ENCODE measurements at regions not wholly inside any gene's neighbourhood (a gene's known extent, or its start where the extent isn't known, plus 50 kb on each side); places are given as distances from the start of the nearest gene placed in this dataset.

DNA sequence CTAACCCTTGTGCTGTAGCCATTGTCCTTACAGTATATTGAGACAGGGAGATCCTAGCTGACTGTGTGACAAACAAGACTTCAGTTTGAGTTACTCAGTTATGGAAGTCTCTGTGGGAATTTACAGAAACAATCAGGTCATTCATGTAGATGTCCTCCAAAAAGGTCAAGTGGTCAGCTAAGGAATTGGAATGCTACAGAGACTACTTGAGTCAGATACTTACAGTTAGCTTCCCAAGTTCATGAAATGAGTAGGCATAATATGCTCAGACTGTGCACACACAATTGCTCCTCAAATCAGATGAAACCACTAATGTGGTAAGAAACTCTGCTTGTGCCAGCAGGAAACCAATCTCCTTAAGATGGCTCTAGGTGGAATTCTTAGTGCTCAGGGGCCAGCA lies 985.7 kb downstream of the NSUN3 start:
- TF ChIP-seq, protein P1, sequence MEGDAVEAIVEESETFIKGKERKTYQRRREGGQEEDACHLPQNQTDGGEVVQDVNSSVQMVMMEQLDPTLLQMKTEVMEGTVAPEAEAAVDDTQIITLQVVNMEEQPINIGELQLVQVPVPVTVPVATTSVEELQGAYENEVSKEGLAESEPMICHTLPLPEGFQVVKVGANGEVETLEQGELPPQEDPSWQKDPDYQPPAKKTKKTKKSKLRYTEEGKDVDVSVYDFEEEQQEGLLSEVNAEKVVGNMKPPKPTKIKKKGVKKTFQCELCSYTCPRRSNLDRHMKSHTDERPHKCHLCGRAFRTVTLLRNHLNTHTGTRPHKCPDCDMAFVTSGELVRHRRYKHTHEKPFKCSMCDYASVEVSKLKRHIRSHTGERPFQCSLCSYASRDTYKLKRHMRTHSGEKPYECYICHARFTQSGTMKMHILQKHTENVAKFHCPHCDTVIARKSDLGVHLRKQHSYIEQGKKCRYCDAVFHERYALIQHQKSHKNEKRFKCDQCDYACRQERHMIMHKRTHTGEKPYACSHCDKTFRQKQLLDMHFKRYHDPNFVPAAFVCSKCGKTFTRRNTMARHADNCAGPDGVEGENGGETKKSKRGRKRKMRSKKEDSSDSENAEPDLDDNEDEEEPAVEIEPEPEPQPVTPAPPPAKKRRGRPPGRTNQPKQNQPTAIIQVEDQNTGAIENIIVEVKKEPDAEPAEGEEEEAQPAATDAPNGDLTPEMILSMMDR (IDR thresholded peaks at IDR 0.05; ENCODE audit: poor library complexity, severe bottlenecking) = no peak
- TF ChIP-seq EZH2 (IDR thresholded peaks at IDR 0.05; ENCODE audit: borderline replicate concordance, insufficient read depth, low read length, poor library complexity, severe bottlenecking) = no peak
- TF ChIP-seq, protein P2, sequence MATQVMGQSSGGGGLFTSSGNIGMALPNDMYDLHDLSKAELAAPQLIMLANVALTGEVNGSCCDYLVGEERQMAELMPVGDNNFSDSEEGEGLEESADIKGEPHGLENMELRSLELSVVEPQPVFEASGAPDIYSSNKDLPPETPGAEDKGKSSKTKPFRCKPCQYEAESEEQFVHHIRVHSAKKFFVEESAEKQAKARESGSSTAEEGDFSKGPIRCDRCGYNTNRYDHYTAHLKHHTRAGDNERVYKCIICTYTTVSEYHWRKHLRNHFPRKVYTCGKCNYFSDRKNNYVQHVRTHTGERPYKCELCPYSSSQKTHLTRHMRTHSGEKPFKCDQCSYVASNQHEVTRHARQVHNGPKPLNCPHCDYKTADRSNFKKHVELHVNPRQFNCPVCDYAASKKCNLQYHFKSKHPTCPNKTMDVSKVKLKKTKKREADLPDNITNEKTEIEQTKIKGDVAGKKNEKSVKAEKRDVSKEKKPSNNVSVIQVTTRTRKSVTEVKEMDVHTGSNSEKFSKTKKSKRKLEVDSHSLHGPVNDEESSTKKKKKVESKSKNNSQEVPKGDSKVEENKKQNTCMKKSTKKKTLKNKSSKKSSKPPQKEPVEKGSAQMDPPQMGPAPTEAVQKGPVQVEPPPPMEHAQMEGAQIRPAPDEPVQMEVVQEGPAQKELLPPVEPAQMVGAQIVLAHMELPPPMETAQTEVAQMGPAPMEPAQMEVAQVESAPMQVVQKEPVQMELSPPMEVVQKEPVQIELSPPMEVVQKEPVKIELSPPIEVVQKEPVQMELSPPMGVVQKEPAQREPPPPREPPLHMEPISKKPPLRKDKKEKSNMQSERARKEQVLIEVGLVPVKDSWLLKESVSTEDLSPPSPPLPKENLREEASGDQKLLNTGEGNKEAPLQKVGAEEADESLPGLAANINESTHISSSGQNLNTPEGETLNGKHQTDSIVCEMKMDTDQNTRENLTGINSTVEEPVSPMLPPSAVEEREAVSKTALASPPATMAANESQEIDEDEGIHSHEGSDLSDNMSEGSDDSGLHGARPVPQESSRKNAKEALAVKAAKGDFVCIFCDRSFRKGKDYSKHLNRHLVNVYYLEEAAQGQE (IDR thresholded peaks at IDR 0.05; ENCODE audit: borderline replicate concordance) = no peak
- TF ChIP-seq SMC3 (conservative IDR thresholded peaks at IDR 0.05; ENCODE audit: poor library complexity) = no peak
- TF ChIP-seq MXI1 (conservative IDR thresholded peaks at IDR 0.05; ENCODE audit: poor library complexity, severe bottlenecking) = no peak
- Histone ChIP-seq H3K36me3 (ENCODE audit: insufficient read depth, low read length) (no peaks in the 10 kb centered on the region), H4K20me1 (ENCODE audit: insufficient read depth) (no peaks in the 10 kb centered on the region), H3K79me2 (replicated peaks; ENCODE audit: insufficient read depth, low read length) (no peaks in the 10 kb centered on the region), H3K9me2 (ENCODE audit: insufficient read depth, low read length) (no peaks in the 10 kb centered on the region), H3F3A (ENCODE audit: insufficient read depth, low read length, poor library complexity, severe bottlenecking) (no peaks in the 10 kb centered on the region), H3K27ac (ENCODE audit: low read length) (no peak overlapping the region), H3K9me3 (ENCODE audit: low read length) (no peaks in the 10 kb centered on the region), H2AFZ (ENCODE audit: low read depth, low read length) (no peak overlapping the region), H3K4me3 (ENCODE audit: low read length) (no peak overlapping the region), H3K4me2 (ENCODE audit: low read length) (no peak overlapping the region), H3K27me3 (ENCODE audit: insufficient read depth, low read depth, low read length) (no peaks in the 10 kb centered on the region), H3K9ac (ENCODE audit: low read length) (no peak overlapping the region)

DNA sequence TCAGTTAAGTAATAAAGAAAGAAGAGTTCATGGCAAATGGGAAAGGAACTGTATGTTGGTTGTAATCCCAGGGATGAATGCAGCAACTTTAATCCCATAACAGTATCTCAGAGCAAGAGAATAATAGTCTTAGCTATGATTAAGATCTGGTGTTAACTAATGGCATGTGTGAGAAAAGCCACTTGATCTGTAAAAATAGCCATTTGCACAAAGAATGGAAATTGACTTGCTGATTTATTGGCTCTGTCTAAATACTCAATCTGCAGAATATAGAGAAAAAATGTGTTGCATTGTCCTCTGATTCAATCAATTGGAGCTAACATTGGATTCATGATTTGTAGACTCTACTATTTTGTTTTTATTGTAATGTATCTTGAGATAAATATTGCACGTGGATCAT lies 987.0 kb downstream of the NSUN3 start:
- no peak overlapping the region for H3K4me2 ChIP-seq (ENCODE audit: low read length)
- H3K27ac ChIP-seq (ENCODE audit: low read length) = no peak overlapping the region
- no peaks in the 10 kb centered on the region for H3K9me2 ChIP-seq (ENCODE audit: insufficient read depth, low read length)
- H2AFZ ChIP-seq (ENCODE audit: low read depth, low read length) = no peak overlapping the region
- H4K20me1 ChIP-seq (ENCODE audit: insufficient read depth) = no peaks in the 10 kb centered on the region
- no peak overlapping the region for H3K4me3 ChIP-seq (ENCODE audit: low read length)
- H3K9me3 ChIP-seq (ENCODE audit: low read length) = no peaks in the 10 kb centered on the region
- no peaks in the 10 kb centered on the region for H3K27me3 ChIP-seq (ENCODE audit: insufficient read depth, low read depth, low read length)
- H3F3A ChIP-seq (ENCODE audit: insufficient read depth, low read length, poor library complexity, severe bottlenecking) = no peaks in the 10 kb centered on the region
- TF ChIP-seq RAD21 (conservative IDR thresholded peaks at IDR 0.05) (no peak), POLR2AphosphoS5 (IDR thresholded peaks at IDR 0.05) (no peak), TAF1 (IDR thresholded peaks at IDR 0.05; ENCODE audit: low read depth) (no peak), MXI1 (conservative IDR thresholded peaks at IDR 0.05; ENCODE audit: poor library complexity, severe bottlenecking) (no peak), SMC3 (conservative IDR thresholded peaks at IDR 0.05; ENCODE audit: poor library complexity) (no peak), EZH2 (IDR thresholded peaks at IDR 0.05; ENCODE audit: borderline replicate concordance, insufficient read depth, low read length, poor library complexity, severe bottlenecking) (no peak), EP300 (conservative IDR thresholded peaks at IDR 0.05; ENCODE audit: poor library complexity, severe bottlenecking) (no peak)
- TF ChIP-seq, protein P1 (IDR thresholded peaks at IDR 0.05; ENCODE audit: poor library complexity, severe bottlenecking) = no peak
- TF ChIP-seq, protein P2 (IDR thresholded peaks at IDR 0.05; ENCODE audit: borderline replicate concordance) = no peak
- no peaks in the 10 kb centered on the region for H3K36me3 ChIP-seq (ENCODE audit: insufficient read depth, low read length)
- no peak overlapping the region for H3K9ac ChIP-seq (ENCODE audit: low read length)
- H3K79me2 ChIP-seq (replicated peaks; ENCODE audit: insufficient read depth, low read length) = no peaks in the 10 kb centered on the region
